ENCODE measurements at regions not wholly inside any gene's neighbourhood (a gene's known extent, or its start where the extent isn't known, plus 50 kb on each side); places are given as distances from the start of the nearest gene placed in this dataset.
"Not testable (repeated sequence)": the region's sequence is repeated elsewhere in the genome, so short reads cannot be mapped to it uniquely, and the experiment has no call there.

DNA sequence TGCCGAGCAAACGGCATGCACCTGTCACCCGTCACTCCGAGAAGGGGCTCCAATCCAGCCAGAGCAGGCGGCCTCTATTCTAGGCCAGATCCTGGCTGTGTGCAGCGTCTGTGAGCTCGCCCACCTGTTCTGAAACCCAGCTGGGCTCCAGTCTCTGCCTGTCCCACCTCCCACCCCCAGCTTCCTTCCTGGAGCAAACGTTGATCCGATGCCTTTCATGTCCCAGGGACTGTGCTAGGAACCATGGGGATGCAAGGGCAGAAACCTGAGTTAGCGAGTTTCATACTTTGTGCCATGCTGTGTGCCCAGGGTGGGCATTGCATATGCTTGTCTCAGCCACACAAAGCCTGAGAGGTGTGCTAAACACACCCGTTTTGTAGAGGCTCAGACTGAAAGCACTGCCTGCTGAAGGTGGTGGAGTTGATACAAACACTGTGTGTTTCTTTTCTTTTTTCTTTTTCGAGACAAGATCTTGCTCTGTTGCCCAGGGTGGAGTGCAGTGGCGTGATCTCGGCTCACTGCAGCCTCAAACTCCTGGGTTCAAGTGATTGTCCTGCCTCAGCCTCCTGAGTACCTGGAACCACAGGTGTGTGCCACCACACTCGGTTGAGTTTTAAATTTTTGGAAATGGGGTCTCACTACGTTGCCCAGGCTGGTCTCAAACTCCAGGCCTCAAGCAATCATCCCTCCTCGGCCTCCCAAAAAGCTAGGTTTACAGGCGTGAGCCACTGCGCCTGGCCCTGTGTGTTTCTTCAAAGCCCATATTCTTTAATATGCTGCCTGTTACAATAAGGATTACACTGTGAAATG lies 84.1 kb upstream of the MED13L start:
- DNase-seq (ENCODE audit: low spot score) = no peak

DNA sequence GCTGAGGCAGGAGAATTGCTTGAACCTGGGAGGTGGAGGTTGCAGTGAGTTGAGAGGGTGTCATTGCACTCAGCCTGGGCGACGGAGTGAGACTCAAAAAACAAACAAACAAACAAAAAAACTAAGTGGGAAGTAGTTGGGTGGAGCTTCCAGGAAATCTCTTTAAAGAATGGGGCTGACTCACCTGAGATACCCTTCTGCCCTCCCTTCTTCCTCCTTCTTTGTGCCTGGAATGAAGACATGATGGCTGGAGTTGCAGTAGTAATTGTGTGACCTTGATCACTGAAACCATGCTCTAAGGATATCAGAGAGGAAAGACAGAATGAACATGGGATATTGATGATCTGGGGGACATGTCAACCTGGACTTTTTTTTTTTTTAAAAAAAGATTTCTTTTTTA lies 87.6 kb upstream of the MED13L start:
- DNase-seq (ENCODE audit: low spot score) = no peak

- DNase-seq (ENCODE audit: low spot score) = no peak
These were observed 88.3 kb upstream of the MED13L start for GRCh38 chr12:116365606-116366455.

DNA sequence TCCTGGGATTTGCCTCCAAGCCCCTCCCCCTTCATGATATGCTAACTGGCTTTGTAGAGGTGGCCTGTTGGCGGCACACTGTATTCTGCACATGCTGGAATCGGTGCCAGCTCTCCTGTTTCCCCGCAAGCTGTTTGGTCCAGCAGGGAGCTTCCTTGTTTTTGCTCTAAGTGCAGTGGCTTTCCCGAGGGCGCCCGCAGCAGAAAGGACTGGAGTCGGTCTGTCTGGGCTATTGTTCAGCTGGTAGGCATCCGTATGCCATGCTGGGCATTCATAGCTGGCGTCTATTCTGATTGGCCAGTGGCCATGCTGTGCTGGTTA lies 88.9 kb upstream of the MED13L start:
- DNase-seq (ENCODE audit: low spot score) = no peak

GRCh38 chr12:116366824-116367223 lies 89.3 kb upstream of the MED13L start:
- no peak for DNase-seq (ENCODE audit: low spot score)

GRCh38 chr12:116368196-116369194 lies 91.0 kb upstream of the MED13L start:
- DNase-seq (ENCODE audit: low spot score) = no peak

- no peak for DNase-seq (ENCODE audit: low spot score)
These were observed 92.5 kb upstream of the MED13L start for GRCh38 chr12:116370004-116370404.

GRCh38 chr12:116370886-116371580 lies 93.5 kb upstream of the MED13L start:
- DNase-seq (ENCODE audit: low spot score) = no peak

DNA sequence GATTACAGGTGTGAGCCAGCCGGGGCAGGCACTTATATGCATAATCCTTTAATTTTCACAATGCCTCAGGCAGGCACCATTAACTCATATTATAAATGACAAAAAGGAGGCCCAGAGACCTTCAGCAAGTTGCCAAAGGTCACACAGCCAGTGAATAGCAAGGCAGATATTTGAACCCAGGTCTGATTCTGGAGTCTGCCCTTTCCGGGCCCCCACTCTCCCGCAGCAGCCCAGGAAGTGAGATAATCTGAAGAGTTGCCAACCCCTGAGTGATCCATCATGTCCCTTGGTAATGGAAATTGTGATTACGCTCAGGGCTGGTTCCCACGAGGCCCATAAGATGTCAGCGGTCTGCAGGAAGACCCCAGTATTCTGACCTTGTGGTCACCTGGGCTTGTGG lies 95.3 kb upstream of the MED13L start:
- DNase-seq (ENCODE audit: low spot score) = no peak

- DNase-seq (ENCODE audit: low spot score) = no peak
These were observed 96.2 kb upstream of the MED13L start for GRCh38 chr12:116373572-116374206.

DNA sequence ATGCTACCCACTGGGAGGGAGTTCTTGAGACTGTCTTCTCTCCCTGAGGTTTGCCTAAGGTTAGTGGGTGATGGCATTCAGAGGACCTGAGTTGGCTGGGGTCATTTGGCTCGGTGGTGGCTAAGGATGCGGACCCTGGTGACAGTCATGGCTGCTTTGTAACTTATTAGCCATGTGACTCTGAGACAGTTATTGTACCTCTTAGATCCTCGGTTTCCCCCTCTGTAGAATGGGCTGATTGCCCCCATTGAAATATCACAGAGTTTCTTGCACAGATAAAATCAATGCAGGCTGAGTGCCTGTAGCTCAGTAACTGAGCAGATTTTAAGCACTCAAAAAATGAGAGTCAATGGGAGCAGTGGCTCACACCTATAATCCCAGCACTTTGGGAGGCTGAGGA lies 96.7 kb upstream of the MED13L start:
- DNase-seq (ENCODE audit: low spot score) = no peak

DNA sequence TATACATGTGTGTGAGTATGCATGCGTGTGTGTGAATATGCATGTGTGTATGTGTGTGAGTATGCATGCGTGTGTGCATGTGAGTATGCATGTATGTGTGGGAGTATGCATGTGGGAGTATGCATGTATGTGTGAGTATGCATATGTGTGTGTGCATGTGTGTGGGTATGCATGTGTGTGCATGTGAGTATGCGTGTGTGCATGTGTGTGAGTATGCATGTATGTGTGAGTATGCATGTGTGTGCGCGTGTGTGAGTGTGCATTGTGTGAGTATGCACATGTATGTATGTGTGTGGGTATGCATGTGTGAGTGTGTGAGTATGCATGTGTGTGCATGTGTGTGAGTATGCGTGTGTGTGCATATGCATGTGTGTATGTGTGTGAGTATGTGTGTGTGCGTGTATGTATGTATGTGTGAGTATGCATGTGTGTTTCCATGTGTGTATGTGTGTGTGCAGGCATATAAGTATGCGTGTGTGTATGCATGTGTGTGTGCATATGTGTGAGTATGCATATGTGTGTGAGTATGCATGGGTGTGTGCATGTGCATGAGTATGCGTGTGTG lies 97.9 kb upstream of the MED13L start:
- no peak for DNase-seq (ENCODE audit: low spot score)

DNA sequence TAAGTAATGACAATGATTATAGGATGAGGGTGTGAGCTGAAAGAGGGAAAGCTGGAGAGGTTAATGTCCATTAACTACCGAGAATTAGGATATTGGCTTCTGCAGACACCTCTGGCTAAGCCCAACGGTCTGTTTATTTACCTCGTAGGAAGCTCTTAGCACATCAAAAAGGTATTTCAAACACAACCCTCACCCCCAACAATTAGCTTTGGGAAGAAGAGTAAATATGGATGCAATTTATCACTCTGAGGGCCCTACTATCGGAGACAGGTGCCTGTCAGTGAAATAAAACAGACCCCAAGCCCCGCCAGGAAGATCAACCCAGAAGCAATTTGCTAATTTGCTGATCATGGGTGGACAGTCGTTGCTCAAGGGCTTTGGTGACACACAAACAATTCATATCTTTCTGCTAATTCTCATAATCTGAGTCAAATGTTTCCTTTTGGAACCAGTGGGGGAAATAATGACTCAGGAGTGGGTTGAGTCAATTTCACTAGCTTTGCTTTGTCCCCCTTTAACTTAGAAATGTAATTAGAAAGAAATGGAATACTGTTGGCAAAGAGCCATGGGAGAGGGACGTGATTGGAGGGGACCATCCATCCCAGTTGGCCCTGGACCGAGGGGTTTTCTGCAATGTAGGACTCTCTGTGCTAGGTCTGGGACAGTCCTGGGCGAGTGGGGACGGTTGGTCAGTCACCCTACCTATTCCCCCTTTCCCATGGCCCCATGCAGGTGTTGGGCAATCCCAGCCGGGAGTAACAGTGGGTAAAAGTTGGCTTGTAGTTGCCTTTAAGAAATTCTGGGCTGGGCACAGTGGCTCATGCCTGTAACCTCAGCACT lies 99.1 kb upstream of the MED13L start:
- no peak for DNase-seq (ENCODE audit: low spot score)

DNA sequence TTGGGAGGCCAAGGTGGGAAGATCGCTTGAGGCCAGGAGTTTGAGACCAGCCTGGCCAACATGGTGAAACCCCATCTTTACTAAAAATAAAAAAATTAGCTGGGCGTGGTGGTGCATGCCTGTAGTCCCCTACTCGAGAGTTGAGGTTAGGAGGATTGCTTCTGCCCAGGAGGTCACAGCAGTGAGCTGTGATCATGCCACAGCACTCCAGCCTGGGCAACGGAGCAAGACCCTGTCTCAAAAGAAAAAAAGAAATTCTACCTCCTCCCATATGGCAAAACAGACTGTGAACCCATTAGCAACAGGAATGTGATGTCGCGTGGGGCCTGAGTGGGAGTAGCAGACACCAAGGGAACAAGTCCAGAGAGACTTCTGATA lies 99.7 kb upstream of the MED13L start:
- DNase-seq (ENCODE audit: low spot score) = not testable (repeated sequence)

DNA sequence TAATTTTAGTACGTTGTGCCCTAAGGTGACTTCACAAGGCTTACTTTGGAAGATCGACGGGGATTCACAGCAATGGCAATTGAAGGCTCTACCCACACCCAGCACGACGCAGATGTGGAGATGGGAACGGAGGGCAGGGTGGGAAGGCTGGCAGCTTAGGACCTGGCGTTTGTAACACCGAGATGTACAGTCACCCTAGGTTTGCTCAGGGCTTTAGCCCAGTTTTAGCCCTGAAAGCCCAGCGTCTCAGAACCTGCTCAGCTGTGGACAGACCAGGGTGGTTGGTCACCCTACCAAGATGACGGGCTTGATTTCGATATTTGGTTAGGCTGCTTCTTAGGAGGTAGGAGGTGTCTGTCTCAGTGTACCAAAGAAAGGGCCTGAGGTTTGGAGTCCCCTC lies 100.5 kb upstream of the MED13L start:
- no peak for DNase-seq (ENCODE audit: low spot score)

- no peak for DNase-seq (ENCODE audit: low spot score)
These were observed 102.6 kb upstream of the MED13L start for GRCh38 chr12:116380108-116380507.

DNA sequence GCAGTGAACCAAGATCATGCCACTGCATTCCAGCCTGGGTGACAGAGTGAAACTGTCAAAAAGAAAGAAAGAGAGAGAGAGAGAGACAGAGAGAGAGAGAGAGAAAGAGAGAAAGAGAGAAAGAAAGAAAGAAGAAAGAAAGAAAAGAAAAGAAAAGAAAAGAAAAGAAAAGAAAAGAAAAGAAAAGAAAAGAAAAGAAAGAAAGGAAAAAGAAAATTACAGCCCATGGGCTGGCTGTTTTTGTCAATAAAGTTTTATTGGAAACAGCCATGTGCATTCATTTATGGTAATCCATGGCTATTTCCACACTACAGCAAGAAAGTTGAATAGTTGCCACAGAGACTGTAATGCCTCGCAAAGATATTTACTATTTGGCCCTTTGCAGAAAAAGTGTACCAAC lies 103.2 kb upstream of the MED13L start:
- DNase-seq (ENCODE audit: low spot score) = not testable (repeated sequence)

DNA sequence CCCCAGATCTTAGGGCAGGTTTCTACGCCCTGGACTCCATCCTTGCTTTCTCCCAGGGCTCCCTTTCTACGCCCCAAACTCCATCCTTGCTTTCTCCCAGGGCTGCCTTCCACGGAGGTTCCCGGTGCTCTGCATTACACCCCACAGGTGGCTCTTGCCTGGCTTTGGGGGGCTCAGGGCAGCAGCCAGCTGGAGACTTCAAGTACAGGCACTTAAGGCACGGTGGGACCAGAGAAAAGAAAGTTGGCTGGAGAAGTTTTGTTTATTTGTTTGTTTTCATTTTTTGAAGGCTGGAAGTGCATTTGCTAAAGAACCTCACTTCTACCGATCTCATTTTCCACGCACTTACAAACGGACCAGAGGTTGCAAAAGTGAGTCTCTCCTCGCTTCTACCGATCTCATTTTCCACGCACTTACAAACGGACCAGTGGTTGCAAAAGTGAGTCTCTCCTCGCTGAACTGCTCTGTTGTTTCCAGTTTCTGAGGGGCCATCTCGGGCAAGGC lies 103.8 kb upstream of the MED13L start:
- DNase-seq (ENCODE audit: low spot score) = no peak

All from hematopoietic multipotent progenitor cell treated with erythropoietin and hydrocortisone succinate and interleukin-3 and kit ligand, for 17 days (in vitro differentiated cells).